Esophagus muscularis mucosa (tissue), 3 donors: ENCODE measurements at regions not wholly inside any gene's neighbourhood (a gene's known extent, or its start where the extent isn't known, plus 50 kb on each side); places are given as distances from the start of the nearest gene placed in this dataset.

Experiments used
- POLR2A ChIP-seq: fragments of 450-650 bp; IDR thresholded peaks from one replicate; pipeline ENCODE4 v1.6.1; 2017; ENCODE audit warnings: antibody characterized with exemption, moderate library complexity, mild to moderate bottlenecking, low read depth
- POLR2AphosphoS5 ChIP-seq, 2 donors: sonication (generic); formaldehyde crosslinking; IDR thresholded peaks; one replicate each; pipeline ENCODE4 v1.6.1; 2017; ENCODE audit warnings: antibody characterized with exemption in 2 of 2
- TF ChIP-seq, protein P1 (sequence below), 3 experiments: fragments of 200-600 bp in 2 of 3; fragments of 450-650 bp in 1 of 3; sonication (generic) in 2 of 3; IDR thresholded peaks; one replicate each; pipeline ENCODE4 v1.5.1; 2017 to 2019; ENCODE audit warnings: antibody characterized with exemption in 3 of 3, mild to moderate bottlenecking in 2 of 3, moderate library complexity in 1 of 3

GRCh38 chr1:221511797-221512196 is 230.1 kb downstream of the DUSP10 start:
- TF ChIP-seq POLR2A, result no peak
- TF ChIP-seq, protein P1, sequence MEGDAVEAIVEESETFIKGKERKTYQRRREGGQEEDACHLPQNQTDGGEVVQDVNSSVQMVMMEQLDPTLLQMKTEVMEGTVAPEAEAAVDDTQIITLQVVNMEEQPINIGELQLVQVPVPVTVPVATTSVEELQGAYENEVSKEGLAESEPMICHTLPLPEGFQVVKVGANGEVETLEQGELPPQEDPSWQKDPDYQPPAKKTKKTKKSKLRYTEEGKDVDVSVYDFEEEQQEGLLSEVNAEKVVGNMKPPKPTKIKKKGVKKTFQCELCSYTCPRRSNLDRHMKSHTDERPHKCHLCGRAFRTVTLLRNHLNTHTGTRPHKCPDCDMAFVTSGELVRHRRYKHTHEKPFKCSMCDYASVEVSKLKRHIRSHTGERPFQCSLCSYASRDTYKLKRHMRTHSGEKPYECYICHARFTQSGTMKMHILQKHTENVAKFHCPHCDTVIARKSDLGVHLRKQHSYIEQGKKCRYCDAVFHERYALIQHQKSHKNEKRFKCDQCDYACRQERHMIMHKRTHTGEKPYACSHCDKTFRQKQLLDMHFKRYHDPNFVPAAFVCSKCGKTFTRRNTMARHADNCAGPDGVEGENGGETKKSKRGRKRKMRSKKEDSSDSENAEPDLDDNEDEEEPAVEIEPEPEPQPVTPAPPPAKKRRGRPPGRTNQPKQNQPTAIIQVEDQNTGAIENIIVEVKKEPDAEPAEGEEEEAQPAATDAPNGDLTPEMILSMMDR (IDR thresholded peaks at IDR 0.05), result no peak
- no peak for TF ChIP-seq POLR2AphosphoS5 (IDR thresholded peaks at IDR 0.05)
